ENCODE measurements at regions not wholly inside any gene's neighbourhood (a gene's known extent, or its start where the extent isn't known, plus 50 kb on each side); places are given as distances from the start of the nearest gene placed in this dataset.
A peak's percentile ranks its signal among the peaks of the same experiment; 100 is the strongest.

DNA sequence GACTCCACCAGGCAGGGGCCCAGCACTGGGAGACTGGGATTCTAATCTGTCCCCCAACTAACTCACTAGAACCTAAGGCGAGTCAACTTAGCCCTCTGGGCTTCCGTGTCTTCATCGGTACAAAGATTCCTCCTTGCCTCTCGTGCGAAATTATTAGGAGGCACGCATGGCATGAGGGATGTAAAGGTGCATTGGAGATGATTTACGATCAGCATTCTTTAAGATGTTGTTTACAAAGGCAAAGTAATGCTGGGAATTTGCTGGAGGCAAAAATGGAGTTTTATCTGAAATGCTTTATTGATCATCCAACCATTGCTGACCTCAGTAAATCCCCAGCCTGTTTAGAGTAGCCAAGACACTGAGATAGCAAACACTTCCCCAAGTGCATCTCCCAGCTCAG is 171.8 kb upstream of the KLHL29 start:
- peak overlapping the region; percentile 55 for H3K27ac Mint-ChIP-seq (ENCODE audit: unreplicated experiment)
- ChIA-PET CTCF (no interaction called here), POLR2A (interaction anchor here (0.6 kb wide), 1 partner anchor 12 kb away, joined by 3 read pairs; no protein-coding TSS in a partner anchor)

DNA sequence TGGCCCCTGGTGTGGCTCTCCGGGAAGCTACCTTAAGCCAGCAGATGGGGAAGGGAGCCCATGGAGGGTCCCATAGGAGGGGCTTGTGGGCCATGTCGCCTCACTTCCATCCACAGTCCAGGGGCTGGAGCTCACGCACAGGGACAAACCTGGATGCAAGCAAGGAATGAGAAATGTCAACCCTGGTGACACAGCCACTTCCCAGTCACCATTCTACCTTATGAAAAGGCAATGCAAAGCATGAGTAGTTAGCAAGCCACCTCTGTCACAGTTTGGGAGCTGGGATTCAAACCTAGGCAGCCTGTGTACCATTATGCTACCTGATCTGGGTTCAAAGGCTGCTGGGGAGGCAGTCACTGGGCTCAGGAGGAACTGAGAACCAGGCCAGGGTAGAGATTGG is 170.0 kb upstream of the KLHL29 start:
- POLR2A ChIA-PET: no interaction called here
- Mint-ChIP-seq H3K4me3 (ENCODE audit: unreplicated experiment) (no peak overlapping the region), H3K27ac (ENCODE audit: unreplicated experiment) (no peak overlapping the region), H3K9me3 (ENCODE audit: unreplicated experiment) (no peaks in the 10 kb centered on the region), H3K36me3 (ENCODE audit: insufficient read depth, unreplicated experiment) (no peaks in the 10 kb centered on the region), H3K4me1 (ENCODE audit: low read depth, unreplicated experiment) (peaks cover 19% of the 10 kb centered on the region), H3K27me3 (ENCODE audit: insufficient read depth, unreplicated experiment) (no peaks in the 10 kb centered on the region)
- no peak for TF ChIP-seq CTCF (IDR thresholded peaks at IDR 0.05; ENCODE audit: insufficient read depth in 1 of 2, low read depth in 1 of 2, low read length in 1 of 2, severe bottlenecking in 1 of 2, unreplicated experiment in 1 of 2)
- Histone ChIP-seq H3K36me3 (ENCODE audit: control insufficient read depth, insufficient read depth, low read length) (no peaks in the 10 kb centered on the region; the same call in 1 of the 2 replicates), H3K4me1 (peaks cover 43% of the 10 kb centered on the region), H3K9me3 (peaks cover 10% of the 10 kb centered on the region; the same call in 1 of the 2 replicates), H3K27me3 (replicated peaks; ENCODE audit: control insufficient read depth, insufficient read depth, low read length) (no peaks in the 10 kb centered on the region), H3K4me3 (ENCODE audit: low read depth, low read length) (no peak overlapping the region)
- CTCF ChIA-PET: no interaction called here
- no TSS peak for BruUV-seq (replicated peaks)
- intact Hi-C loops (cut with micrococcal nuclease; ENCODE audit: unreplicated experiment): no loop called here
- no peak for DNase-seq

More for the DNA sequence above, 171.8 kb upstream of the KLHL29 start:
- Mint-ChIP-seq H3K27me3 (ENCODE audit: insufficient read depth, unreplicated experiment) (no peaks in the 10 kb centered on the region), H3K36me3 (ENCODE audit: insufficient read depth, unreplicated experiment) (no peaks in the 10 kb centered on the region), H3K9me3 (ENCODE audit: unreplicated experiment) (no peaks in the 10 kb centered on the region), H3K4me3 (ENCODE audit: unreplicated experiment) (no peak overlapping the region), H3K4me1 (ENCODE audit: low read depth, unreplicated experiment) (peaks cover 30% of the 10 kb centered on the region)
- H3K27me3 ChIP-seq (replicated peaks; ENCODE audit: control insufficient read depth, insufficient read depth, low read length): no peaks in the 10 kb centered on the region
- H3K4me3 ChIP-seq (ENCODE audit: low read depth, low read length): no peak overlapping the region
- H3K36me3 ChIP-seq (ENCODE audit: control insufficient read depth, insufficient read depth, low read length): no peaks in the 10 kb centered on the region; the same call in 1 of the 2 replicates
- no peak for TF ChIP-seq CTCF (IDR thresholded peaks at IDR 0.05; ENCODE audit: insufficient read depth in 1 of 2, low read depth in 1 of 2, low read length in 1 of 2, severe bottlenecking in 1 of 2, unreplicated experiment in 1 of 2)
- H3K9me3 ChIP-seq: peaks cover 10% of the 10 kb centered on the region; the same call in 1 of the 2 replicates
- peak; percentile 66 to 70 for DNase-seq
- intact Hi-C loops (cut with micrococcal nuclease; ENCODE audit: unreplicated experiment): no loop called here
- no TSS peak for BruUV-seq (replicated peaks)
- peaks cover 44% of the 10 kb centered on the region for H3K4me1 ChIP-seq

DNA sequence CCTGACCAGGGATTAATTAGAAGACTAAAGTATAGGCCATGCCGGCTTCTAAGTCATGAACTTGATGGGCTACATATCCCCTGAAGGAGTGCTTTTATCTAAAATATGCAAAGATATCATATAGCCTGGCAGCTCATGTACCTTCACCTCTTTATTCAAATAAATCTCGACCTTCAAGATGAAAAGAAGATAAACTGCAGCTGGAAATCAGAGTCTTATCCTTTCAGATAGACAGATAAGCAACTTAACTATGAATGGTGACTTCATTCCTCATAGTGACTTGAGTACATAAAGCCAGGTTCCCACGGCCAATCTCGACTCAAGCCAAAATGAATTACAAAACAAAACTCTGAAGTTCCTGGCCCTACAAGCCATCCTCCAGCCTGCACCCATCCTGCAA is 165.3 kb upstream of the KLHL29 start:
- ChIA-PET CTCF (no interaction called here), POLR2A (no interaction called here)
- Mint-ChIP-seq H3K27ac (ENCODE audit: unreplicated experiment) (no peak overlapping the region), H3K4me1 (ENCODE audit: low read depth, unreplicated experiment) (no peaks in the 10 kb centered on the region), H3K27me3 (ENCODE audit: insufficient read depth, unreplicated experiment) (no peaks in the 10 kb centered on the region), H3K4me3 (ENCODE audit: unreplicated experiment) (no peak overlapping the region), H3K36me3 (ENCODE audit: insufficient read depth, unreplicated experiment) (no peaks in the 10 kb centered on the region), H3K9me3 (ENCODE audit: unreplicated experiment) (no peaks in the 10 kb centered on the region)
- H3K36me3 ChIP-seq (ENCODE audit: control insufficient read depth, insufficient read depth, low read length): no peaks in the 10 kb centered on the region; the same call in 1 of the 2 replicates
- BruUV-seq (replicated peaks): no TSS peak
- H3K4me3 ChIP-seq (ENCODE audit: low read depth, low read length): no peak overlapping the region
- peak in 1 of 2 experiments; percentile 20 for DNase-seq
- no peaks in the 10 kb centered on the region for H3K27me3 ChIP-seq (replicated peaks; ENCODE audit: control insufficient read depth, insufficient read depth, low read length)
- no peak for TF ChIP-seq CTCF (IDR thresholded peaks at IDR 0.05; ENCODE audit: insufficient read depth in 1 of 2, low read depth in 1 of 2, low read length in 1 of 2, severe bottlenecking in 1 of 2, unreplicated experiment in 1 of 2)
- peaks cover 10% of the 10 kb centered on the region for H3K4me1 ChIP-seq
- intact Hi-C loops (cut with micrococcal nuclease; ENCODE audit: unreplicated experiment): no loop called here
- no peaks in the 10 kb centered on the region for H3K9me3 ChIP-seq

Measured in Caco-2 (cell line).